CD4-positive, alpha-beta T cell treated with Interleukin-6 for 4 hours (primary cell): ENCODE measurements at regions not wholly inside any gene's neighbourhood (a gene's known extent, or its start where the extent isn't known, plus 50 kb on each side); places are given as distances from the start of the nearest gene placed in this dataset.
A peak's percentile ranks its signal among the peaks of the same experiment; 100 is the strongest.
"Not testable (repeated sequence)": the region's sequence is repeated elsewhere in the genome, so short reads cannot be mapped to it uniquely, and the experiment has no call there.

Experiments
- DNase-seq: peaks from one replicate; pipeline ENCODE4 v3.0.0-alpha.2; 2020; ENCODE audit warnings: mixed read lengths

GRCh38 chr1:91207691-91208090, 185.9 kb upstream of the ZNF644 start:
- not testable (repeated sequence) for DNase-seq

- DNase-seq = not testable (repeated sequence)
These were observed 182.3 kb upstream of the ZNF644 start for GRCh38 chr1:91204150-91204549.

GRCh38 chr1:91201694-91202093, 179.9 kb upstream of the ZNF644 start:
- no peak for DNase-seq

GRCh38 chr1:91201176-91201575, 179.3 kb upstream of the ZNF644 start:
- DNase-seq = no peak

DNA sequence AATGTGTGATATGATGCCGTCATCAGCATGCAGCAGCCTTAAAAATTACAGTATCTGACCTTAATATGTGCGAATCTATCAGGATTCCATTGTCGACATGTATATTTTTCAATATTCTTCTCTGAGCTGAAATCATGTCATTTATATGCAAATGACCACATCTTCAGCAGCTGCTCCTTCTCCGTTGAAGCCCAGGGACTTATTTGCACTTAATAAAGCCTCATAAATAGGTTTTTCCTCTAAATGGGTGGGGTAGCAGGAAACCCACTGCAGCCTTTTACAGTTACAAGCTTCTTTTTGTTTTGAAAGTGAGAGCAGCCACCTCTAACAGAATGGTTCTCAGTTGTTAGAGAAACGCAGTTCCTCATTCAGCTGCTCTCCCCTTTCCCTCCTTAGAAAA, 178.8 kb upstream of the ZNF644 start:
- DNase-seq = no peak

DNA sequence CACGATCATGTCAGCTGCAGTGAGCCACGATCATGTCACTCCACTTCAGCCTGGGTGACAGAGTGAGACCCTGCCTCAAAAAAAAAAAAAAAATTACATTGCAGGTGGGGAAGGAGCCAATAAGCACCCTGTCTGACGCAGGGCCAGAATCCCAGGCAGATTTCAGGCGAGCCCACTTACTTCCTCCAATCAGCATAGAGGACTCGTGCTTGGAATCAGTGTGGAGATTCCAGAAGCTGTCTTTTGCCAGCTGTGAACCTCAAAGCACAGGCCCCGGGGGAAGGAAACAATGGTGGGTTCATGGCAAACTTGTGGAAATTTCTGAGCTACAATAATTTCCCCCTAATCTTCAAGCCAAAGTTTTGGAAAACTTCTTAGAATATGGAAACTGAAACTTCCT, 178.2 kb upstream of the ZNF644 start:
- DNase-seq = no peak

DNA sequence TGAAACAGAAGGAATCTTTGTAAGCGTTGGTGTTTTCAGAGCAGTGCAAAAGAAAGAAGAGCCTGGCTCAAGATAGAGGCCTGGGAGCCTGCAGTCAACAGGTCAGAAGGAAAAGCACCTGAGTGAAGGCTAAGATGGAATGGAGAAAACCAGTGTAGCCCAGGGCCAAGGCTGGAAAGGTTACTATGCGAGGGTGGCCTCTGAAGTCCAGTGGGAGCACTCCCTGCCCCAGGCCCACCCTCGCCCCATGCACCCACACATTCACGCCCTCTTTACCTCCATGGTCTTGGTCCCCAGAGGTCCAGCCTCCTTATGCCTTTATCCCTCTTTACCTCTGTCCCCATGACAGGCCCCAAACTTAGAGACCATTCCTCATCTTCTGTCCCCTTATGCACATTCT, 169.2 kb upstream of the ZNF644 start:
- no peak for DNase-seq

DNA sequence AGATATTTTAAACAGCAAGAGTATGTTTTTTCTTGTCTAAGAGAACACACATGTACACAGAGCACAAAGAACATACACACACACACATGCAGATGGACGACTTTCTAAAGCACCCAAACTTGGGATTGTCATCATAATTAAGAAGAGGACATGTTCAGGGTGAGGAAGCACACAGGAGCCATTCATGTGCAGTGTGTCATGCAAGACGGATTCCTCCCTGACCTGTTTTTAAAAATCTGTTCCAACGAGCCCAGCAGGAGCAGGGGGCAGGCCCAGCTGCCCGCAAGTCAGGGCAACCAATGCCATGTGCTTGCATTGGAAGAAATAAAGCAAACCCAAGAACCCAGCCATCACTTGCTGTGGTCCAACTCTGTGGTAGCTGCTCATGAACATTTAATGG, 167.3 kb upstream of the ZNF644 start:
- DNase-seq = no peak

DNA sequence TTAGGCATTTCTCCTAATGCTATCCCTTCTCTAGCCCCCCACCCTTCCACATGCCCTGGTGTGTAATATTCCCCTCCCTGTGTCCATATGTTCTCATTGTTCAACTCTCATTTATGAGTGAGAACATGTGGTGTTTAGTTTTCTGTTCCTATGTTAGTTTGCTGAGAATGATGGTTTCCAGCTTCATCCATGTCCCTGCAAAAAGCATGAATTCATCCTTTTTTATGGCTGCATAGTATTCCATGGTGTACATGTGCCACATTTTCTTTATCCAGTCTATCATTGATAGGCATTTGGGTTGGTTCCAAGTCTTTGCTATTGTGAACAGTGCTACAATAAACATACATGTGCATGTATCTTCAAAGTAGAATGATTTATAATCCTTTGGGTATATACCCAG, 161.0 kb upstream of the ZNF644 start:
- DNase-seq = not testable (repeated sequence)

- no peak for DNase-seq
These were observed 154.4 kb upstream of the ZNF644 start for GRCh38 chr1:91176250-91176649.

DNA sequence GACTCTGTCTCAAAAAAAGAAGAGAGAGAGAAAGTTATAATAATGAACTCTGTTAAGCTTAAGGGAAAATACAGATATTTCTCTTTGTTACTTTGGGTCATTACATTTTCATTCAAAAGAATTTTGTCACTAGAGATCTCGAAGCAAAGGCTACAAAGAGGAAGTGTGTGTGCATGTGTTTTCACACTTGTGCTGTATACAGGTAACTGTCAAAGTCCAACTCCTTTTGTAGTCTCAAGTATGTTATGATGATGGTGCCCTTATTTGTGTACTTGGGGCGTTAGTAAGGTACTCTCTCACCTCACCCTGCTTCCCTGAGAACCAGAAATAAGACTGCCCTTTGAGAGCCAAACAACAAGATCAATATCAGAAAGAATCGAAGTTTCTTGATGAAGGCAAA, 152.9 kb upstream of the ZNF644 start:
- no peak for DNase-seq

DNA sequence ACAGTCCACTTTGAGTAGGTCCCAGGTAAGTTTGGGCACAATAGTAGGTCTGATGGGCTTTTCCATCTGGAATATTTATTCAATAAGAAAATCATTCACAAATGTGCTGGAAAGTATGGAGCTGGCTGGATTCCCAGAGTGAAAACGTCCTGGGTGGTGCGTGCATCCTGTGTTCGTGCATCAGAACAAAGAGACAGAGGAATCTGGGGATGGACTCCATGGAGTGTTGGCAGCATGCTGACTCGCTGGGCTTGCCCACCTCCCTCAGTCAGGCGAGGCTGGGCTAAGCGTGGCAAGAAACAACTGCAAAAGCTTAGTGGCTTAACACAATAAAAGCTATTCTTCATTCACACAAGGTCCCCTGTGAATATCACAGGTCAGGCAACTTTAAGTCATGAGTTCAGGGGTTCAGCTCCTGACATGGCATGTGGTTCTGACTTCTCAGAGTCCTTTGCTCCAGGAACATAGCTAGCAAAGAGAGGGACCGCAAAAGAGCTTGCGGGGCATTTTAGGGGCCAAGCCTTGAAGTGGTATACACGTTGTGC, 151.6 kb upstream of the ZNF644 start:
- no peak for DNase-seq

- DNase-seq = no peak
These were observed 150.7 kb upstream of the ZNF644 start for GRCh38 chr1:91172541-91172940.

DNA sequence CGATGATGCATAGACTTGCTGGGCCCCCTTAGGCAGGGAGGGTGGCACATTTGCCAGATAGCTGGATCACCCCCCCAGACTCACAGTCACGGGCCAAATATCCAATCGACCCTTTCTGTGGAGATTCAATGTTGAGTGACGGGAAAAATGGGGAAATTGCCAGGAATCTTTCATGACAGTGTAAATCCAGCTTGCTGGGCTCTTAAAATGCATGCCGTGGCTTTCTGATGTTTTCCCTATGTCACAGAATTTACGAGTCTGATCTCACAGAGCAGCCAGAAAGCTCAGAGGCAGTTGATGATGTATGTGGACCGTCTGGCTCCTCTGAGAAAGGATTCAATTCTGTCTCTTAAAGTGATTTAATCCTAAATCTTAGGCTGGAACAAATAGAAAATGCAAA, 150.1 kb upstream of the ZNF644 start:
- DNase-seq = no peak

DNA sequence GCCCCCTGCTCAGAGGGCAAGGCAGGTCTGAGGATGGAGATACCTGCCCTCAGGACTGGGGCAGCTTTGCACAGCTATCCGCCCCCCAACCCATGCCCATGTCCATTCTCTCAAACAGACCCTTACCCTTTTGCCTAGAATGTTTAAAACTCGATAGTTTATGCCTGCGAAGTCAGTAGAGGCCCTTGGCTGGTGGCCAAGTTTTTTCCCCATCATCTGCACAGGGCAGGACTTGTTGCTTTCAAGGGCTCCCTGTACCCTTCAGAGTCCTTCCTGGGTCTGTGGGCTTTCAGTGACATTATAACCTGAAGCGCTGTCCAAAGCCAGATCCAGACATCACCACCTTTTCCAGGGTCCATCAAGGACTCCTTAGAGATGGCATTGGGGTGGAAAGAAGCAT, 148.7 kb upstream of the ZNF644 start:
- no peak for DNase-seq

GRCh38 chr1:91166106-91166712, 144.4 kb upstream of the ZNF644 start:
- DNase-seq = peak; percentile 36

DNA sequence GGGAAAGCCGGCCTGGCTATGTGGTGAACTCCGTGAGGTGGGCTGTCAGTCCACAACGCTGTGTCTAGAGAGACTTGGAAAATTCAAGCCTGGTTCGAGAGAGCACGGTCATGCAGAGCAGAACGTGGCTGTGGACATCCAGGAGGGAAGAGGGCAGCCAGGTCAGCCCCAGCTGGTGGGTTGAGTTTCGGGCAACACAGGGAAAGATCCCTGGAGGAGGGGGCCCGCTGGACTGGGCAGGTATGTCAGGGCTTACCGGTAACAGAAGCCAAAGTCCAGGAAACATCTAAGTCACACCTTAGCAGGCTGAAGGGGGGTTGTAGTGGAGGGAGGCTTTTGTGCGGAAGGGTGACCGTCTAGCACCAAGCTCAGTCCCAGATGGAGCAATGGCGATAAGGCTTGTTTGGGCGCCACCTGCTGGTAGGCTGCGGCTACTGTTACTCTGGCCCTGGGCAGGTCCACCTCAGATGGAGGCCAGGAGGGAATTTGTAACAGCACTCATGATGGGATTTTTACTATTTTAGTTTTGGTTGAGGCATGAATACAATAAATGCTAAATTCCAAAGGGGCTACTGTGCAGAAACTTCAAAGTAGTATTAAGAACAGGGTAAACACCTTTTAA, 143.3 kb upstream of the ZNF644 start:
- peak; percentile 64 for DNase-seq

DNA sequence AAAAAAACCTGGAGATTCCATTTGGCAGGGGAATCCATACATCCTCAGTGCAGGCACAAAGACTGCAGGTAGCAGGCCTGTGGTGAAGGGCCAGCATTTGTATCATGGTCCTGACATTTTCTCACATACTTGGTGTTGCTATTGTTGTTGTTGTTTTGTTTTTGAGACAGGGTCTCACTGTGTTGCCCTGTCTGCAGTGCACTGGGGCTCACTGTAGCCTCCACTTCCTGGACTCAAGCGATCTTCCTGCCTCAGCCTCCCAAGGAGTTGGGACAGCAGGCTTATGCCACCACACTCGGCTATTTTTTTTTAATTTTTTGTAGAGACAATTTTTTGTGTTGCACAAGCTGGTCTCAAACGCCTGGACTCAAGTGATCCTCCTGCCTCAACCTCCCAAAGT, 140.8 kb upstream of the ZNF644 start:
- no peak for DNase-seq

- DNase-seq = no peak
These were observed 139.9 kb upstream of the ZNF644 start for GRCh38 chr1:91161749-91162148.

GRCh38 chr1:91161166-91161565, 139.3 kb upstream of the ZNF644 start:
- no peak for DNase-seq

DNA sequence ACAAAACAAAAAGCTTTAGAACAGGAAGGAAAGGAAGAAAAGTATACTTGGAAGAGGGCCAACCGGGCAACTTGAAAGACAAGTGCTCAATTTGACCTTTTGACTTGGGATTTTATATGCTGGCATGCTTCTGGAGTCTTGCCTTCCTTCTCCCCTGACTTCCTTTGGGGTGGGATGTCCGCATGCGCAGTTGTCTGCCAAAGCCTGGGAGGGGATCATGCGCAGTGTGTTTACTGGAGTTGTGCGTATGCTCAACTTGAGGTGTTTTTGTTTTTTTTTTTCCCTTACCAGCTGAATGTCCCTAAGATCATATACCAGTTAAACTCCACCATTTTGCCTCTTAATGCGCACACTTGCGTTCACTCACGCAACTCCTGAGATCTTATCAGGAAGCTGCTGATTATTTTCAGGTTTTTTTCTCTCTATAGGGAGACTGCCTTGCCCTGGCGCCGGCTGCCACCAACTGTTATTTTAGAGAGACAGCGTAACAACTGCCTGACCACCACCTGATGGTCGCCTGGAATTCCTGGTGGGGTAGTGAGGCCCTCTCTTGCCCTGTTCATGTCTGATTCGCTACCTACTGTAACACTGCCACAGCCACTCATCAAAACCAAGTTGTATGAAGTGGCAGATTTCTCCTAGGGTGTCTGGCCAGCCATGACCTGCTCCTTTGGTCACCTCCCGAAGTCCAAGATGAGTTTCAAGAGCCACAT, 138.7 kb upstream of the ZNF644 start:
- no peak for DNase-seq

DNA sequence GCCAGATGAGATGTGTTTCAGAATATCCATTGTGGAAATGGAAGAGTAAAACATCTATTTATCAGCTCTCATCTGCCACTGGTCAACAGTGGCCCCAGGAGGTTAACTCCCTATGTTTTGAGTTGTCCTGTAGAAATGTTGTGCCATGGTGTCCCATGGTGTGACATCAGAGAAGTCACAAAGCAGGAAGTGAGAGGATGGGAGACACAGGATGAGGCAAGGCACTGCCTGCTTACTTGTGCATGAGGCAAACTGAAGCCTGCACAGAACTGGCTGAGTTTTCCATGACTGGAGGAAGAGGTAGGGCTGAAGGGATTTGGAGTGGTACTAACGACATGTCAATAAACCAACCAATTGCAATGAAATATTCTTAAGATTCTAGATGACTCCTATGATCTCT, 131.5 kb upstream of the ZNF644 start:
- no peak for DNase-seq

DNA sequence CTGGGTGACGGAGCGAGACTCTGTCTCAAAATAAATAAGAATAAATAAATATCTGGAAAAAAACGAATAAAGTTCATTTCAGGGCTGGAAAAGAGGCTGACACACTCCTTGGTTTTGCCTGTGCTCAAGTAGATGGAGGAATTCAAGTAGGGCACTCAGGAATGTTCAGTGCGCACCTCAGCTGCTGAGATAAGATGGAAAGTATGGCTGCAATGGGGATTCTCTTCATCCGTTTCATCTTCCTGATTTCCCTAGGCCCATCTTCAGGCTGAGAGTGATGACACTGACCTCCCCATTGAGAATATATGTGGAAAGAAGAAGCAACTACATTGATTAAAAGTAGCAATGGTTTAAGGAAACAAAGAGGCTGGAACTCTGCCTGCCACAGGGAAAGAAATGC, 130.5 kb upstream of the ZNF644 start:
- DNase-seq = no peak

- no peak for DNase-seq
These were observed 129.9 kb upstream of the ZNF644 start for GRCh38 chr1:91151702-91152101.
